Vagina (tissue), 2 donors: ENCODE measurements at regions not wholly inside any gene's neighbourhood (a gene's known extent, or its start where the extent isn't known, plus 50 kb on each side); places are given as distances from the start of the nearest gene placed in this dataset.

ENCODE experiments used
- CTCF ChIP-seq, 3 experiments: fragments of 450-650 bp in 2 of 3; fragments of 200-600 bp in 1 of 3; sonication (generic) in 1 of 3; IDR thresholded peaks; one replicate each; pipeline ENCODE4 v1.5.1; 2017 to 2019; ENCODE audit warnings: antibody characterized with exemption in 3 of 3, mild to moderate bottlenecking in 2 of 3, moderate library complexity in 2 of 3
- POLR2A ChIP-seq, 2 donors: fragments of 450-650 bp; IDR thresholded peaks; one replicate each; pipeline ENCODE4 v1.6.1; 2017; ENCODE audit warnings: antibody characterized with exemption in 2 of 2, mild to moderate bottlenecking in 2 of 2, moderate library complexity in 2 of 2
- POLR2AphosphoS5 ChIP-seq, 2 donors: sonication (generic); formaldehyde crosslinking; IDR thresholded peaks; one replicate each; pipeline ENCODE4 v1.9.0; 2017; ENCODE audit warnings: antibody characterized with exemption in 2 of 2, mild to moderate bottlenecking in 2 of 2, low read depth in 1 of 2; ENCODE audit not compliant: insufficient read depth in 1 of 2

DNA sequence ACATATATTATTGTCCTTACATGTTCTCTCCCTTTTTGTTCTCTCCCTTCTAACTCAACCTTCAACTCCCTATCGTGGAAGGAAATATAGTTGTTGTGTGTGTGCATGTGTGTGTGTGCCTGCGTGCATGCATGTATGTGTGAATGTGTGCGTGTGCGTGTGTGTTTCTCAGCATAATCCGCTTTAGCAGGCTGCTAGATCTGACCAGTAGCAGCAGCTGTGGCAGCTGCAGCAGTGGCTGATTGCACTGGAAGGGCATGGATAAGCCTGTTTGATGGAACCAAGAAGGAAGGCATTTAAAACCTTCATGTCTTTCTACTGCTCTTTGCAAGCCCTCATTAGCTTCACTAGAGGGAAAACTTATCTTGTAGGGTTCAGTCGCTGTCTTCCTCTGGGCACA, 65.6 kb upstream of the IRF2BP2 start:
- TF ChIP-seq CTCF (IDR thresholded peaks at IDR 0.05), result no peak
- no peak for TF ChIP-seq POLR2A (IDR thresholded peaks at IDR 0.05)
- TF ChIP-seq POLR2AphosphoS5 (IDR thresholded peaks at IDR 0.05; ENCODE audit: insufficient read depth in 1 of 2, low read depth in 1 of 2), result no peak
